ENCODE measurements at regions not wholly inside any gene's neighbourhood (a gene's known extent, or its start where the extent isn't known, plus 50 kb on each side); places are given as distances from the start of the nearest gene placed in this dataset.

- no peak overlapping the region for H3K4me3 ChIP-seq
- no peaks in the 10 kb centered on the region for H3K9me3 ChIP-seq (replicated peaks in 1 of 3)
- no peak for DNase-seq
- H3K4me1 ChIP-seq (replicated peaks in 1 of 2) = no peaks in the 10 kb centered on the region
- peak overlapping the region in 2 of 5 donors; percentile 21 to 38 for H3K27ac ChIP-seq
- no peaks in the 10 kb centered on the region for H3K27me3 ChIP-seq
- intact Hi-C loops (cut with DNase I) = no loop called here
- WGBS, 4 donors = 72 to 89% (median 73%) methylated on average over 16 to 35 of the region's 35 CpGs
- TF ChIP-seq CTCF (IDR thresholded peaks at IDR 0.05) = no peak
- TF ChIP-seq POLR2A (IDR thresholded peaks at IDR 0.05) = no peak
- no peaks in the 10 kb centered on the region for H3K36me3 ChIP-seq (replicated peaks in 1 of 2)
These were observed 176.4 kb upstream of the GSE1 start for GRCh38 chr16:85436636-85437165.

- H3K27ac ChIP-seq = peak overlapping the region in 1 of 5 donors; percentile 38
- no peaks in the 10 kb centered on the region for H3K9me3 ChIP-seq (replicated peaks in 1 of 3)
- no peaks in the 10 kb centered on the region for H3K27me3 ChIP-seq
- H3K36me3 ChIP-seq (replicated peaks in 1 of 2) = no peaks in the 10 kb centered on the region
- no peak overlapping the region for H3K4me3 ChIP-seq
- TF ChIP-seq POLR2A (IDR thresholded peaks at IDR 0.05) (no peak), CTCF (IDR thresholded peaks at IDR 0.05) (no peak)
- 72 to 84% (median 76%) methylated on average over 23 to 25 of the region's 25 CpGs for WGBS, 4 donors
- intact Hi-C loops (cut with DNase I) = no loop called here
- no peaks in the 10 kb centered on the region for H3K4me1 ChIP-seq (replicated peaks in 1 of 2)
- DNase-seq = no peak
These were observed 175.7 kb upstream of the GSE1 start for GRCh38 chr16:85437166-85438052.

- Histone ChIP-seq H3K27me3 (no peaks in the 10 kb centered on the region), H3K4me3 (no peak overlapping the region), H3K27ac (no peak overlapping the region), H3K9me3 (replicated peaks in 1 of 3) (no peaks in the 10 kb centered on the region), H3K4me1 (replicated peaks in 1 of 2) (no peaks in the 10 kb centered on the region), H3K36me3 (replicated peaks in 1 of 2) (no peaks in the 10 kb centered on the region)
- WGBS, 4 donors = 78 to 87% (median 82%) methylated on average over 6 to 14 of the region's 14 CpGs
- TF ChIP-seq POLR2A (IDR thresholded peaks at IDR 0.05) (no peak), CTCF (IDR thresholded peaks at IDR 0.05) (no peak)
- DNase-seq = no peak
- intact Hi-C loops (cut with DNase I) = no loop called here
These were observed 174.0 kb upstream of the GSE1 start for GRCh38 chr16:85438981-85439685.

- intact Hi-C loops (cut with DNase I) = no loop called here
- Histone ChIP-seq H3K4me1 (replicated peaks in 1 of 2) (no peaks in the 10 kb centered on the region), H3K4me3 (no peak overlapping the region), H3K27me3 (no peaks in the 10 kb centered on the region), H3K36me3 (replicated peaks in 1 of 2) (no peaks in the 10 kb centered on the region), H3K9me3 (replicated peaks in 1 of 3) (no peaks in the 10 kb centered on the region), H3K27ac (no peak overlapping the region)
- WGBS, 4 donors = 92 to 95% (median 94%) methylated on average over 2 to 16 of the region's 16 CpGs
- no peak for DNase-seq
- TF ChIP-seq CTCF (IDR thresholded peaks at IDR 0.05) (no peak), POLR2A (IDR thresholded peaks at IDR 0.05) (no peak)
These were observed 172.4 kb upstream of the GSE1 start for GRCh38 chr16:85440744-85441143.
